ENCODE measurements at regions not wholly inside any gene's neighbourhood (a gene's known extent, or its start where the extent isn't known, plus 50 kb on each side); places are given as distances from the start of the nearest gene placed in this dataset.

DNA sequence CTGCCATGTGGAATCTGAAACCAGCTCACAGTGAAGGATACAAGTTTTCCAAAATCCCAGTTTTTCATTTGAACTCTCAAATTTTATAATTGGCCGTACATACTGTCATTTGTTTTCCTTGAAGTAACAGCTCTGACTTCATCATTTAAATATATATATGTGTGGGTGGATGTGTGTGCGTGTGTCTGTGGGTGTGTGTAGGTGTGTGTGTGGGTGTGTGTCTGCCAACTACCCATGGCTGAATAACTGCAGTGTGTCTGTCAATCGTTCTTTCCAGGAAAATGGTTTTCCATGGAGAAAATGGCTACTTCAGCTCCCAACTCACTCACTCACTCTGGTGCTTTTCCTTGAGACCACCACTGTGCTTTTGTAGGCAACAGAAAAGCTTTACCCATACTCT lies 169.0 kb downstream of the PLPP3 start:
- Histone ChIP-seq H4K20me1 (ENCODE audit: insufficient read depth, low read length, poor library complexity, severe bottlenecking) (no peaks in the 10 kb centered on the region), H3K36me3 (ENCODE audit: insufficient read depth, low read length) (no peaks in the 10 kb centered on the region), H3K9ac (ENCODE audit: low read depth, low read length, poor library complexity, severe bottlenecking) (no peak overlapping the region), H3K79me2 (ENCODE audit: insufficient read depth, low read length) (no peaks in the 10 kb centered on the region), H3K9me2 (replicated peaks; ENCODE audit: low read depth, low read length) (no peaks in the 10 kb centered on the region), H2AFZ (ENCODE audit: low read length) (no peak overlapping the region), H3K4me3 (ENCODE audit: low read length, poor library complexity, severe bottlenecking) (no peak overlapping the region), H3F3A (ENCODE audit: low read depth) (no peaks in the 10 kb centered on the region), H3K27me3 (ENCODE audit: insufficient read depth, low read length, poor library complexity, severe bottlenecking) (no peaks in the 10 kb centered on the region), H3K4me2 (ENCODE audit: low read depth, low read length, poor library complexity, severe bottlenecking) (no peak overlapping the region), H3K4me1 (ENCODE audit: insufficient read depth, low read length, poor library complexity, severe bottlenecking) (no peaks in the 10 kb centered on the region), H3K9me3 (ENCODE audit: insufficient read depth, low read depth, low read length) (no peaks in the 10 kb centered on the region)
- TF ChIP-seq, protein P1, sequence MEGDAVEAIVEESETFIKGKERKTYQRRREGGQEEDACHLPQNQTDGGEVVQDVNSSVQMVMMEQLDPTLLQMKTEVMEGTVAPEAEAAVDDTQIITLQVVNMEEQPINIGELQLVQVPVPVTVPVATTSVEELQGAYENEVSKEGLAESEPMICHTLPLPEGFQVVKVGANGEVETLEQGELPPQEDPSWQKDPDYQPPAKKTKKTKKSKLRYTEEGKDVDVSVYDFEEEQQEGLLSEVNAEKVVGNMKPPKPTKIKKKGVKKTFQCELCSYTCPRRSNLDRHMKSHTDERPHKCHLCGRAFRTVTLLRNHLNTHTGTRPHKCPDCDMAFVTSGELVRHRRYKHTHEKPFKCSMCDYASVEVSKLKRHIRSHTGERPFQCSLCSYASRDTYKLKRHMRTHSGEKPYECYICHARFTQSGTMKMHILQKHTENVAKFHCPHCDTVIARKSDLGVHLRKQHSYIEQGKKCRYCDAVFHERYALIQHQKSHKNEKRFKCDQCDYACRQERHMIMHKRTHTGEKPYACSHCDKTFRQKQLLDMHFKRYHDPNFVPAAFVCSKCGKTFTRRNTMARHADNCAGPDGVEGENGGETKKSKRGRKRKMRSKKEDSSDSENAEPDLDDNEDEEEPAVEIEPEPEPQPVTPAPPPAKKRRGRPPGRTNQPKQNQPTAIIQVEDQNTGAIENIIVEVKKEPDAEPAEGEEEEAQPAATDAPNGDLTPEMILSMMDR (conservative IDR thresholded peaks at IDR 0.05; ENCODE audit: low read length), result no peak
- TF ChIP-seq EZH2phosphoT487 (IDR thresholded peaks at IDR 0.05; ENCODE audit: borderline replicate concordance), result no peak

DNA sequence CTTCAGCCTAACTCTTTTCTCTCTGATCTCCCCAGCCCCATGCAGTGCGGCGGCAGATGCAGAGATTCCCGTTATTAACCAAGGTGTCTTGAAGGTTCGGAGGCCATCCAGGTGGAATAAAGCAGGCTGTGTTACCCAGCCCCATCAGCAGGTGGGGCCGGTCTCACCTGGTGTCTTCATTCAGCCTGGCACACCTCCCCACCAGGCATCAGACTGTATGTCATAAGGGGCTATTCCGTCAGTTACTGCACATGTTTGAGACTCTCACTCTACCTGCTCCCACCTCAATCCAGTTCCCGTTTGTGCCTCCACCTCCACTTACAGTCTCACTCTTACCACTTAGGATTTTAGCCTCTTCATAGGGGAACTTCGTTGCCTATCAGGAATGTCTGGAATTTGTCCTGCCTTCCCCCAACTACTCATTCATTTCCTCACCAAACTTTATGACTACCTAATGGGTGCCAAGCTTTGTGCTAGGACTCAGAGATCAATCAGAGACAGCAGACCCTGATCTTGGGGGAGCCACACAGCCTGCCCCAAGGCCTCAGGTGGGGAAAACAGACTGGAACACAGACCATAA lies 170.2 kb downstream of the PLPP3 start:
- Histone ChIP-seq H3K9me3 (ENCODE audit: insufficient read depth, low read depth, low read length) (no peaks in the 10 kb centered on the region), H3K4me1 (ENCODE audit: insufficient read depth, low read length, poor library complexity, severe bottlenecking) (no peaks in the 10 kb centered on the region), H3K36me3 (ENCODE audit: insufficient read depth, low read length) (no peaks in the 10 kb centered on the region), H3K9me2 (replicated peaks; ENCODE audit: low read depth, low read length) (no peaks in the 10 kb centered on the region), H2AFZ (ENCODE audit: low read length) (no peak overlapping the region), H3K79me2 (ENCODE audit: insufficient read depth, low read length) (no peaks in the 10 kb centered on the region), H4K20me1 (ENCODE audit: insufficient read depth, low read length, poor library complexity, severe bottlenecking) (no peaks in the 10 kb centered on the region), H3K4me2 (ENCODE audit: low read depth, low read length, poor library complexity, severe bottlenecking) (no peak overlapping the region), H3K4me3 (ENCODE audit: low read length, poor library complexity, severe bottlenecking) (no peak overlapping the region), H3K27me3 (ENCODE audit: insufficient read depth, low read length, poor library complexity, severe bottlenecking) (no peaks in the 10 kb centered on the region), H3F3A (ENCODE audit: low read depth) (no peaks in the 10 kb centered on the region), H3K9ac (ENCODE audit: low read depth, low read length, poor library complexity, severe bottlenecking) (no peak overlapping the region)
- TF ChIP-seq, protein P1 (conservative IDR thresholded peaks at IDR 0.05; ENCODE audit: low read length), result peak; percentile 43
- no peak for TF ChIP-seq EZH2phosphoT487 (IDR thresholded peaks at IDR 0.05; ENCODE audit: borderline replicate concordance)

DNA sequence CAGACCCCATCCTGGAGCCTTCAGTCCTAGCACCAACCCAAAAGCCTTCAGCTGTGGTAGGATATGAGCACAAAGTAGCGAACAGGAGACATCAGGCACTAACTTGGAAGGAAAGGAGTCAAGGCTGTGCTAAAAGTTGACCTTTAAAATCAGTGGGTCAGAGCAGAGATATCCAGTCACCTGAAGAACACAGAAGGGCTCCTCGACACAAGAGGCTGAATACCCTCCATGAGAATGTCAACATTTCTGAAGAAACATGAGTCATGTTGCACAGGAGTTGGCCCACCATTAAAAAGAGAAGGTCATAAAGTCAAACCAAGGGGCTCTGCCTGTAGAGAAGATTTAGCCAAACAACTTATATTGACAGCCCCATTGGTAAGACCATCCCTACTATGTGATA lies 172.5 kb downstream of the PLPP3 start:
- Histone ChIP-seq H3K9me3 (ENCODE audit: insufficient read depth, low read depth, low read length) (no peaks in the 10 kb centered on the region), H4K20me1 (ENCODE audit: insufficient read depth, low read length, poor library complexity, severe bottlenecking) (no peaks in the 10 kb centered on the region), H3K4me2 (ENCODE audit: low read depth, low read length, poor library complexity, severe bottlenecking) (no peak overlapping the region), H3K27me3 (ENCODE audit: insufficient read depth, low read length, poor library complexity, severe bottlenecking) (no peaks in the 10 kb centered on the region), H3K9ac (ENCODE audit: low read depth, low read length, poor library complexity, severe bottlenecking) (no peak overlapping the region), H3F3A (ENCODE audit: low read depth) (no peaks in the 10 kb centered on the region), H3K79me2 (ENCODE audit: insufficient read depth, low read length) (no peaks in the 10 kb centered on the region), H2AFZ (ENCODE audit: low read length) (no peak overlapping the region), H3K4me3 (ENCODE audit: low read length, poor library complexity, severe bottlenecking) (no peak overlapping the region), H3K9me2 (replicated peaks; ENCODE audit: low read depth, low read length) (no peaks in the 10 kb centered on the region), H3K4me1 (ENCODE audit: insufficient read depth, low read length, poor library complexity, severe bottlenecking) (no peaks in the 10 kb centered on the region), H3K36me3 (ENCODE audit: insufficient read depth, low read length) (no peaks in the 10 kb centered on the region)
- TF ChIP-seq, protein P1 (conservative IDR thresholded peaks at IDR 0.05; ENCODE audit: low read length), result no peak
- no peak for TF ChIP-seq EZH2phosphoT487 (IDR thresholded peaks at IDR 0.05; ENCODE audit: borderline replicate concordance)

Data from Loucy (cell line).